ENCODE measurements at regions not wholly inside any gene's neighbourhood (a gene's known extent, or its start where the extent isn't known, plus 50 kb on each side); places are given as distances from the start of the nearest gene placed in this dataset.

GRCh38 chr6:145225500-145225899 is 509.8 kb downstream of the EPM2A start (continued):
- TF ChIP-seq AFF4 (CRISPR knock-in tag; IDR thresholded peaks at IDR 0.05) (no peak), ZFP36 (IDR thresholded peaks at IDR 0.05; ENCODE audit: borderline replicate concordance, low read depth, low read length, partially characterized antibody) (no peak), ZNF354B (CRISPR knock-in tag; IDR thresholded peaks at IDR 0.05) (no peak)
- TF ChIP-seq, protein P1, sequence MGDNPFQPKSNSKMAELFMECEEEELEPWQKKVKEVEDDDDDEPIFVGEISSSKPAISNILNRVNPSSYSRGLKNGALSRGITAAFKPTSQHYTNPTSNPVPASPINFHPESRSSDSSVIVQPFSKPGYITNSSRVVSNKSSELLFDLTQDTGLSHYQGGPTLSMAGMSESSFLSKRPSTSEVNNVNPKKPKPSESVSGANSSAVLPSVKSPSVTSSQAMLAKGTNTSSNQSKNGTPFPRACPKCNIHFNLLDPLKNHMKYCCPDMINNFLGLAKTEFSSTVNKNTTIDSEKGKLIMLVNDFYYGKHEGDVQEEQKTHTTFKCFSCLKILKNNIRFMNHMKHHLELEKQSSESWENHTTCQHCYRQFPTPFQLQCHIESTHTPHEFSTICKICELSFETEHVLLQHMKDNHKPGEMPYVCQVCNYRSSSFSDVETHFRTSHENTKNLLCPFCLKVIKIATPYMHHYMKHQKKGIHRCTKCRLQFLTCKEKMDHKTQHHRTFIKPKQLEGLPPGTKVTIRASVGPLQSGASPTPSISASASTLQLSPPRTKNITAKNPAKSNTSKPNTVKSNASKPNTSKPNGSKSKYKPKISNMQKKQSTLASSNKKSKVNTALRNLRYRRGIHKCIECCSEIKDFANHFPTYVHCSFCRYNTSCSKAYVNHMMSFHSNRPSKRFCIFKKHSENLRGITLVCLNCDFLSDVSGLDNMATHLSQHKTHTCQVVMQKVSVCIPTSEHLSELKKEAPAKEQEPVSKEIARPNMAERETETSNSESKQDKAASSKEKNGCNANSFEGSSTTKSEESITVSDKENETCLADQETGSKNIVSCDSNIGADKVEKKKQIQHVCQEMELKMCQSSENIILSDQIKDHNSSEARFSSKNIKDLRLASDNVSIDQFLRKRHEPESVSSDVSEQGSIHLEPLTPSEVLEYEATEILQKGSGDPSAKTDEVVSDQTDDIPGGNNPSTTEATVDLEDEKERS (CRISPR knock-in tag; IDR thresholded peaks at IDR 0.05): no peak

DNA sequence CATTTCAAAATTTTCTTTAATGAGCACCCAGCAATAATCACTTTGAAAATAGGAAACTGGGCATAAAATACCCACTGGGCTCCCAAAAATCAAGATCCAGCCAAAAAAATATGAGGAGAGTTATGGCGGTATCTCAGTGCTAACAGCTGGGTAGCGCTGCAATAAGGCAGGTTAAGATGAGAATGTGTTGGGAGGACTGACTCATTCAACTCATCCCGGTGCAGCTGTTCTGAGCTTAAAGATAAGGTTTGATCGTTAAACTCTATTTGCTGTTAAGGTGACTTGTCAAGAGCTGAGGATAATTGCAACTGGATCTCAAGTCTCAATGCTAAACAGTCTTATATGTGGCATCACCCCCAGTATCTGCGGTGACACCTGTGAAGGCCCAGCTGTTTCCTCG is 507.7 kb downstream of the EPM2A start:
- DNase-seq (ENCODE audit: low spot score): no peak
- H3K36me3 ChIP-seq (replicated peaks in 1 of 2; ENCODE audit: control insufficient read depth in 1 of 2, insufficient read depth in 2 of 2, low read length in 2 of 2): no peaks in the 10 kb centered on the region
- H4K20me1 ChIP-seq (ENCODE audit: insufficient read depth, low read length): no peaks in the 10 kb centered on the region
- FAIRE-seq: no peak
- H3K4me1 ChIP-seq (ENCODE audit: insufficient read depth, low read length): no peaks in the 10 kb centered on the region
- no TSS peak for BruUV-seq (replicated peaks)
- ChIA-PET POLR2A (no interaction called here), CTCF (ENCODE audit: low intra/inter-chr PET ratio, low total read pairs) (no interaction called here)
- intact Hi-C loops (cut with micrococcal nuclease; ENCODE audit: unreplicated experiment): no loop called here
- H3K27ac ChIP-seq (ENCODE audit: extremely low read length, insufficient read depth, low read length): no peak overlapping the region
- H2AFZ ChIP-seq (ENCODE audit: low read length): no peak overlapping the region
- H3K4me2 ChIP-seq (ENCODE audit: low read depth, low read length): no peak overlapping the region
- H3K27me3 ChIP-seq (ENCODE audit: control insufficient read depth in 1 of 2, insufficient read depth in 2 of 2, low read length in 2 of 2): 0 out of 5 replicates have a peak, but pooled peaks cover 0 to 3% of the 10 kb centered on the region in 2 experiments
- H3K79me2 ChIP-seq (ENCODE audit: insufficient read depth, low read length): no peaks in the 10 kb centered on the region
- 59% methylated on average over 5 of the region's 6 CpGs for WGBS (ENCODE audit: low lambda C conversion rate)
- no peak overlapping the region for H3K9ac ChIP-seq (ENCODE audit: insufficient read depth, low read depth, low read length)
- no peak overlapping the region for H3K4me3 ChIP-seq (replicated peaks in 1 of 3; ENCODE audit: insufficient read depth in 1 of 3, low read depth in 2 of 3, low read length in 3 of 3)
- ATAC-seq: no peak
- H3K9me3 ChIP-seq (ENCODE audit: low read length): no peaks in the 10 kb centered on the region
- in situ Hi-C loops (cut with HindIII; ENCODE audit: extremely low pct_ligation_motif_present, low pct_unique_long_range_greater_than_20kb): no loop called here
- no peak for TF ChIP-seq ARID2 (CRISPR knock-in tag; IDR thresholded peaks at IDR 0.05; ENCODE audit: borderline replicate concordance)
- no peak for TF ChIP-seq ZNF230 (CRISPR knock-in tag; IDR thresholded peaks at IDR 0.05)
- no peak for TF ChIP-seq FLYWCH1 (CRISPR knock-in tag; IDR thresholded peaks at IDR 0.05)
- TF ChIP-seq MNT (IDR thresholded peaks at IDR 0.05): no peak
- TF ChIP-seq SUZ12 (IDR thresholded peaks at IDR 0.05; ENCODE audit: low read depth, low read length): no peak
- TF ChIP-seq ZBTB37 (CRISPR knock-in tag; IDR thresholded peaks at IDR 0.05): no peak
- no peak for TF ChIP-seq ZNF17 (CRISPR knock-in tag; IDR thresholded peaks at IDR 0.05)
- TF ChIP-seq, protein P2, sequence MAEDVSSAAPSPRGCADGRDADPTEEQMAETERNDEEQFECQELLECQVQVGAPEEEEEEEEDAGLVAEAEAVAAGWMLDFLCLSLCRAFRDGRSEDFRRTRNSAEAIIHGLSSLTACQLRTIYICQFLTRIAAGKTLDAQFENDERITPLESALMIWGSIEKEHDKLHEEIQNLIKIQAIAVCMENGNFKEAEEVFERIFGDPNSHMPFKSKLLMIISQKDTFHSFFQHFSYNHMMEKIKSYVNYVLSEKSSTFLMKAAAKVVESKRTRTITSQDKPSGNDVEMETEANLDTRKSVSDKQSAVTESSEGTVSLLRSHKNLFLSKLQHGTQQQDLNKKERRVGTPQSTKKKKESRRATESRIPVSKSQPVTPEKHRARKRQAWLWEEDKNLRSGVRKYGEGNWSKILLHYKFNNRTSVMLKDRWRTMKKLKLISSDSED (CRISPR knock-in tag; IDR thresholded peaks at IDR 0.05): no peak
- TF ChIP-seq TAF1 (CRISPR knock-in tag; IDR thresholded peaks at IDR 0.05): no peak

All from HepG2 (cell line).